ENCODE measurements at regions not wholly inside any gene's neighbourhood (a gene's known extent, or its start where the extent isn't known, plus 50 kb on each side); places are given as distances from the start of the nearest gene placed in this dataset.

DNA sequence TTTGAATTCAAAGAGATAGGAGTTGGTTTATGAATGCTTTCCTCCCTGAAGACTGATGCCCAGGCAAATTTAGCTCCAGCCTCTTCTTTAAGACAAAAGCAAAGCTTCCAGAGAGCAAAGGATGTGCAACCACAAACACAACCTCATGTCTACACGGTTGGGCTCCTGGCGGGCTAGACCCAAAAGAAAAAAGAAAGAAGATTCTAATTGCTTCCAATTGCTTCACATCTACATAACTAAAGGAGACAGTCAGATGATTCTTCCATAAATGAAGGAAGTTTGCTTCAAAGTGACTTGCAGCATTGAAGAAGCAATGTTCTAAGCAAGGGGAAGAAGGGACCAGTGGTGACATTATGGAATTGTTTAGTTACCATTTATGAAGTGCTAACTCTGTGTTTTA, 1603.0 kb upstream of the TENM3 start:
- Histone ChIP-seq H3K4me1 (ENCODE audit: insufficient read depth, low read length) (no peaks in the 10 kb centered on the region), H3K27me3 (ENCODE audit: insufficient read depth, low read length) (no peaks in the 10 kb centered on the region), H3K4me3 (ENCODE audit: low read length) (no peak overlapping the region), H3K9me3 (ENCODE audit: low read depth, low read length) (no peaks in the 10 kb centered on the region)

DNA sequence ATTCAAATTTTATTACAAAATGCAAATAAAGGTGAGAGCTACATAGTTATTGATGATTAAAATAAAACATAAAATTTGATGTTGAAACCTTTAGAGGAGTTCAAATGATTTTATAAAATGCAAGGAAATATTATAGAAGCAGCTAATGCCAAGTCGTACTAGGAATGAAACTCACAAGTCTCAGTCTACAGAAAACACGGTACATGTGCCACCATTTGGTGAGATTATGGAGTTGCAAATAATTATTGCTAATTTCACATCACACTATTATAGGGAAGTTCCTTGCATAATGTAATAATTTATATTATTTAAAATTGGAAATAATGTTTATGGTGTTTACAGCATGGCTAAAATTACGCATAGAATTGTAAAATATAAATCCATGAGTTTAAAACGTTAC, 1601.7 kb upstream of the TENM3 start:
- H3K27me3 ChIP-seq (ENCODE audit: insufficient read depth, low read length), result no peaks in the 10 kb centered on the region
- no peaks in the 10 kb centered on the region for H3K4me1 ChIP-seq (ENCODE audit: insufficient read depth, low read length)
- no peak overlapping the region for H3K4me3 ChIP-seq (ENCODE audit: low read length)
- H3K9me3 ChIP-seq (ENCODE audit: low read depth, low read length), result no peaks in the 10 kb centered on the region

DNA sequence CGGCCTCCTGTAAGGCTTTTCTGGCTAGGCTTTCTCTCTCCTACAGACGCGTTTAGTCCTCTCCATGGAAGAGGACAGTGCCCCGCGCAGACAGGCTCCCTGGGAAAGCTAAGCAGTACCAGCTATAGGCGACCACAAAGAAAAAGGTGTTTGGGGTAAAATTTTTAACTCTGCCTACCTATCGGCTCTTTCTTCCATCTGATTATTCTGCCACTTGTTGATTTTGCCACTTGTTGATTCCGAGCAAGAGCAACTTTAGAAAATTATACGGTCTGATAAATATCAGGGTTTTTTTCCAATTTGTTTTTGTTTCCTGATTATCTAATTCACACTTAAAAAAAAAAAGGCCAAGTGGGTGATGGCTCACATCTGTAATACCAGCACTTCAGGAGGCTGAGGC, 1600.5 kb upstream of the TENM3 start:
- Histone ChIP-seq H3K9me3 (ENCODE audit: low read depth, low read length) (no peaks in the 10 kb centered on the region), H3K27me3 (ENCODE audit: insufficient read depth, low read length) (no peaks in the 10 kb centered on the region), H3K4me3 (ENCODE audit: low read length) (no peak overlapping the region), H3K4me1 (ENCODE audit: insufficient read depth, low read length) (no peaks in the 10 kb centered on the region)

DNA sequence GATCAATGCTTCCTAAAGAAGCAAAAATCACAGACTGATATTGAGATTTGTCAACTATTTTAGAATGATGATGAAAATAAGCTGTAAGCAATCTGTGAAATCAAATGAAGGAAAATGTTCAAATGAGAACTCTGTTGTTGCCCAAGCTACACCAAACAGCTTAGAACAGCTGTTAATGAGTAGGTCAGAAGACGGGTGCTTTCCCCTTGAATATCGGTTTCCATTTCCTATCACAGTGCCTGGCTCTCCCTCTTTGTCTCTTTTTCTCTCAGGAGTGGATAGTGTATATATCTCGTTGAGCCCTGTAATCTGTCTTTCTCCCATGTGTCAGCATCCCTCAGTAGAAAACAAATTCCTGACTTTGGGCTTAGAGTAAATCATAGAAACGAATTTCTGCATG, 1592.9 kb upstream of the TENM3 start:
- Histone ChIP-seq H3K4me1 (ENCODE audit: insufficient read depth, low read length) (no peaks in the 10 kb centered on the region), H3K27me3 (ENCODE audit: insufficient read depth, low read length) (no peaks in the 10 kb centered on the region), H3K4me3 (ENCODE audit: low read length) (no peak overlapping the region), H3K9me3 (ENCODE audit: low read depth, low read length) (no peaks in the 10 kb centered on the region)

DNA sequence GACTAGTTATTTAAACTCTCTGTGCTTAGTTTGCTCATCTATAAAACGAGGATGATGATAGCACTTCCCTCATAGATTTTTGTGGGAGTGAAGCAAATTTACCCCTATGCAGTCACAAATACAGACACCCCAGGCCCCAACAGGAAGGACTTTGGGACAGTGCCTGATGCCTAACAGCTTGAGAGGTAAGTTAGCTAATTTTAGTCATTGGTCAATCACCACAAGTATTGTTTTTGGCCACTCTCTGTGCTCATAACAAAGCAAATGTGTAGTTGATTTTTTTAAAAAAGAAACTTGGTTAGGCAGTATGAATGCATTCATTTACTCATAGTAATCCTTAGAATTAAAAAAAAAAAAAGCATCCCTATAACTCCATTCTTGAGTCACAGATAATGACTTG, 1590.7 kb upstream of the TENM3 start:
- Histone ChIP-seq H3K4me1 (ENCODE audit: insufficient read depth, low read length) (no peaks in the 10 kb centered on the region), H3K27me3 (ENCODE audit: insufficient read depth, low read length) (no peaks in the 10 kb centered on the region), H3K9me3 (ENCODE audit: low read depth, low read length) (no peaks in the 10 kb centered on the region), H3K4me3 (ENCODE audit: low read length) (no peak overlapping the region)

DNA sequence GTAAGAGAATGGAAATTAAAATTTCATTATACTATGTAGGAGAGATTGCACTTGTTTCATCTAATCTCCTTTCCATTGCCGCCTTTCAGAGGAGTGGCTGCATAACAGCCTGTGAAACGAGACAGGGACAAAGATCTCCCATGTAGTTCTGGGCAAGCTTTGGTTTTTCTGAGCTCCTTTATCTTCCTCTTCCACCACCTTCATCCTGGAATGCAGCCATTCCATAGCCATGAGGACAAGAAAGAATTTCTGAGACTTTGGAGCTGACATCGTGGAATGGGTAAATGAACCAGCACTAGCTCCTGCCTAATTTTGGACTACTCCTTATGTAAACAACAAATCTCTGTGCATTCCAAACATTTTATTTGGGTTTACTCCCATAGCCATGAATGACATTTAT, 1587.3 kb upstream of the TENM3 start:
- no peaks in the 10 kb centered on the region for H3K9me3 ChIP-seq (ENCODE audit: low read depth, low read length)
- H3K27me3 ChIP-seq (ENCODE audit: insufficient read depth, low read length), result no peaks in the 10 kb centered on the region
- no peaks in the 10 kb centered on the region for H3K4me1 ChIP-seq (ENCODE audit: insufficient read depth, low read length)
- H3K4me3 ChIP-seq (ENCODE audit: low read length), result no peak overlapping the region

DNA sequence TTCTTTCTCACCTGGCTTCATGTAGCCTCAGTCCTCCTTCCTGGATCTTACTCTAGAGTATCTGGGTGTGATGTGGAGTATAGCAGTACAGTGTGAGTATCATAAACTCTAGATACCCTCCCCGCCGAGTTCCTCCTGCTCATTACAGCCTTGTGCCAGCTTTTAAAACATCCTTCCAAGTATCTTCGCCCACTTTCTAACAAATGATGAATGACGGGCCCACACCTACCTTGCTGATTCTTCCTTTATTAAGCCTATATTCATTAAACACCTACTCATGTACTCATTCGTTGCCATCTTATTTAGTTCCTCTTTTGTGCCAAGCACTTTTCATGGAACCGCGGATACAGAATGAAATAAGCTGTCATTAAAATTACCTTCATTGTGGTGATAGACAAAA, 1585.3 kb upstream of the TENM3 start:
- no peaks in the 10 kb centered on the region for H3K4me1 ChIP-seq (ENCODE audit: insufficient read depth, low read length)
- H3K27me3 ChIP-seq (ENCODE audit: insufficient read depth, low read length), result no peaks in the 10 kb centered on the region
- no peak overlapping the region for H3K4me3 ChIP-seq (ENCODE audit: low read length)
- H3K9me3 ChIP-seq (ENCODE audit: low read depth, low read length), result no peaks in the 10 kb centered on the region

DNA sequence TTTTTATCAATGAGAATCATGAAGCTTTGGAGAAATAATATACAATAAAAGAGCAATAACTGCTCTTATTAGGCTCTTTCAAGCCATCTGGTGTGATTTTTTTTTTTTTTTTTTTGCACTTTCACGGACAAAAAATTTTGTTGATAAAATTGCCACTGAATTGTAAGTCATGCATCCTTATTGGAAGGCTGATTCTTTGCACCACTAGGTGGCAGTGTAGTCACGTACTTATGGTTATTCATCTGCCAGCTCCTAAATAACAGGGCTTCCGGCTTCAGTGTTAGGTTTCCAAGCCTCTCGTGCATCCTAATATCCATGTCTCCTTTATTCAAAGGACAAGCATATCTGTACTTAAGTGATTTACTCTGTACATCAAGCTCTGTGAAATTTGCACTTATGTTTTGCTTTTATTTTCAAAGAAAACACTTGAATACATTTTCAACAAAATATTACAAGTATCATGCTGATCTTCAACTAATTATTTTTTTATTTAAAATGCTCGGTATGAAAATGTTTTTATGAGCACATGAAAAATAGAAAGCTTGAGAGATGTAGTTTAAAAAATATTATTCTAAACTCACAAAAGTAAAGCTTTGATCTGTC, 1578.3 kb upstream of the TENM3 start:
- no peak overlapping the region for H3K4me3 ChIP-seq (ENCODE audit: low read length)
- H3K27me3 ChIP-seq (ENCODE audit: insufficient read depth, low read length), result no peaks in the 10 kb centered on the region
- no peaks in the 10 kb centered on the region for H3K9me3 ChIP-seq (ENCODE audit: low read depth, low read length)
- H3K4me1 ChIP-seq (ENCODE audit: insufficient read depth, low read length), result no peaks in the 10 kb centered on the region

DNA sequence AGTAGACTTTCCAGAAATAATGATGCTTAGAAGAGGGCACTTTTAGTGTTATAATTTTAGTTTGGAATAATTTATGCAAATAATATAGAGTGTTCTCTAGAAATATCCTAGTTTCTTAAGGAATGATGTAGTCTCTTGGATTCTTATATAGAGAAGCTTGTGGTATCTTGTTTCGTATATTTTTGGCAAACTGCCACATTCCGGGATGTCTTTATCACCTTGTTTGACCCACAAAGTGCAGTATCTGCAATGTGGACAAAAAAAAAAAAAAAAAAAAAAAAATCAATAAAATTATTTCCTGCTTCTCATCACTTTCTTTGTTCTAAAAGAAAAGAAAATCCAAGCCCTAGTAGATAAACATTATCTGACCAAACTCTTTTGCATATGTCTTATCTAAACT, 1577.7 kb upstream of the TENM3 start:
- no peaks in the 10 kb centered on the region for H3K27me3 ChIP-seq (ENCODE audit: insufficient read depth, low read length)

DNA sequence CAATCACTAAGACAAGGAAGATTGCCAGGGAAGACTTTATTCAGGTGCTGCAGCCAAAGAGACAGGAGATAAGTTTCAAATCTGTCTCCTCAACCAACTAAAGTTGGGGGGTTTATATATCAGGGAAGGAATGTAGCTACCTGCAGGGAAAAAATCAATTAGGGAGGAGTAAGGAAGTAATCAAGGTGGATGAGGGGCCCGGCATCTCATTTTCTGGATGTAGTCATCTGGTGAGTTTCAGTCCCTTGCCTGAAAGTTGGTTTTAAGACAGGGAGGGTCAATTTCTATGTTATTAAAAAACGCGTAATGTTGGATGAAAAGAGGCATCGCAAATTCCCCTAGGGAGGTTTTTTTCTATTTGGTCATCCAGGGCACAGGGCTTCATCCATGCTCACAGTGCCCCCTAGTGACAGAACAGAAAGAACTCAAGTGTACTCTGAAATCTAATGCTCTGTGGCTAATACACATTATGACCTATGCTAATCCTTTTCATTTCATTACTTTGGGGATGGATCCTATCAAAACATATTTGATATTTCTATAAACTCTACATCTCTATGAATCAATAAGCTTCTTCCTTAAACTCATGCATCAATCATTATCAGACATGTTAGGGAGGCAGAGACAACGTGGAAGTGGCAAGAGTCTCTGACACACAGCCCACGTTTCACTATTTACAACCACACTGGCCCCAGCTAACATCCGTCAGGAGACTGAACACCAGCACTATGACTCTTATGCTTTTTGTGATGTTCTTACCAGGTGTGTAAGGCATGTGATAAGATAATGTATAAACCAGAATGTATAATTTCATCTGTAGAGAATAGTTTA, 1577.0 kb upstream of the TENM3 start:
- Histone ChIP-seq H3K27me3 (ENCODE audit: insufficient read depth, low read length) (no peaks in the 10 kb centered on the region), H3K4me1 (ENCODE audit: insufficient read depth, low read length) (no peaks in the 10 kb centered on the region), H3K4me3 (ENCODE audit: low read length) (no peak overlapping the region), H3K9me3 (ENCODE audit: low read depth, low read length) (no peaks in the 10 kb centered on the region)

More for the DNA sequence above, 1577.7 kb upstream of the TENM3 start:
- Histone ChIP-seq H3K4me3 (ENCODE audit: low read length) (no peak overlapping the region), H3K9me3 (ENCODE audit: low read depth, low read length) (no peaks in the 10 kb centered on the region), H3K4me1 (ENCODE audit: insufficient read depth, low read length) (no peaks in the 10 kb centered on the region)

DNA sequence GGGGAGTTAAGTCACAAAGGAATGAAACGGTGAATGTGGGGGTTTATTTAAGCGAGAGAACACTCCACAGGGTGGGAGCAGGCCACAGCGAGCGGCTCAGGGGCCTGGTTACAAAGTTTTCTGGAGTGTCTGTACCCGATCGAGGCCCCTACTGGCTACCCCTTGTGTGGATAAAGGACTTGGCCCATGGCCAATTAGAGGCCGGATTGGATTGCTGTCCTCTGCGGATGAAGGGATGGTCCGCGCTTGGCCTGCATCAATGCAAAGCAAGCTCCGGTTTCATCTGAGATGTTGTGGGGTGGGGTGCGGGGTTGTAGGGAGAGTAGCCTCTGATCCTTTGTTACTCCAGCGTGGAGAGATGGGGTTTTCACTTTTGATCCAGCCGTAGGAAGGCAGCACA, 1574.5 kb upstream of the TENM3 start:
- H3K27me3 ChIP-seq (ENCODE audit: insufficient read depth, low read length), result no peaks in the 10 kb centered on the region
- H3K9me3 ChIP-seq (ENCODE audit: low read depth, low read length), result no peaks in the 10 kb centered on the region
- no peaks in the 10 kb centered on the region for H3K4me1 ChIP-seq (ENCODE audit: insufficient read depth, low read length)
- H3K4me3 ChIP-seq (ENCODE audit: low read length), result no peak overlapping the region

DNA sequence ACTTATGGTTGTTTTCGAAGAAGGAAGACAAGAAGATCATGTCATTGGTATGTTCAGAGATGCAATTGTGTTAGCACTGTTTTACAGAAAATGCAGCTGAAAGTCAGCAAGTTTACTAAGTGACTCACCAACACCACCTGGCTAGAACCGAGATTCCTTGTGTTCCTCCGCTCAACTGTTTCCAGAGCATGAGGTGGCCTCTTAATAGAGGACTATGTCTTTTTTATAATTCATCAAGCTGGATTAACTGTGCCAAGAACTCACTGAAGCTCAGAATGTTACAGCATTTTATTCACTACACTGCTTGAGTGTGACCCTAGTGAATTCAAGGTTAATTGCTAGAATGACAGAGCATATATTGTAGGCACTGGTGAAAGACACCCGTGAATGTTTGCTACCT, 1573.5 kb upstream of the TENM3 start:
- Histone ChIP-seq H3K9me3 (ENCODE audit: low read depth, low read length) (no peaks in the 10 kb centered on the region), H3K4me3 (ENCODE audit: low read length) (no peak overlapping the region)

DNA sequence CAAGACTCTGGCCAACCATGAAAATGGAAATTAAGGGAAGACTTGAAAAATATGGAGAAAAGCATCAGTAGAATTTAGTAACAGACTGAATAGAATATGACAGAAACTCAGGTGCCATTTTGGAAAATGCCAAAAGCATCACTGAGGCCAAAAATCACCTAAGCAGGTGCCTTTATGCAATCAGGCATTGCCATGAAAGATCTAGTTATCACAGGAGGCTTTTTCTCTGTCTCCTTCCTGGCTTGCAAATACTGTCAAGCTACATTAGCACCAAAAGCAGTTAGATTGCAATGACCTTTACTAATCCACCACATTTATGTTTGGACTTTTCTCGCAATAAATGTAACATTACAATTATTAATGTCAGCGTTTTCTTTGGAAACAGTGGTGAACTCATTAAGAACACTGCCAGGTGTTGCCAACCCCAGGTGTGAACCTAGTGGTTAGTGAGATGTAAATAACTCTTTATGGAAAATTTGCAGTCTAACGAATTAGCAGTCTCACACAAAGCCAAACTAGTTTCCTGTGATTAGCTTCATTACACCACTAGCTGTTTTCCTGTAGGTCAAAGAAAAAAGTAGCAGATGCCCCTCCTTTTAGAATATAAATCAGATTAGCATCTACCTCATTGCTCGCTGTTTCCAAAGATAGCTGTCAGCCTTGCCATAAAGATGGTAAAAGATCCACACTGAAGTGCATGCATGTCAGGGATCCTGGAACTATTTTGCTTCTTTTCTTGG, 1568.4 kb upstream of the TENM3 start:
- Histone ChIP-seq H3K4me1 (ENCODE audit: insufficient read depth, low read length) (no peaks in the 10 kb centered on the region), H3K27me3 (ENCODE audit: insufficient read depth, low read length) (no peaks in the 10 kb centered on the region), H3K9me3 (ENCODE audit: low read depth, low read length) (no peaks in the 10 kb centered on the region), H3K4me3 (ENCODE audit: low read length) (no peak overlapping the region)

More for the DNA sequence above, 1573.5 kb upstream of the TENM3 start:
- no peaks in the 10 kb centered on the region for H3K4me1 ChIP-seq (ENCODE audit: insufficient read depth, low read length)
- no peaks in the 10 kb centered on the region for H3K27me3 ChIP-seq (ENCODE audit: insufficient read depth, low read length)

DNA sequence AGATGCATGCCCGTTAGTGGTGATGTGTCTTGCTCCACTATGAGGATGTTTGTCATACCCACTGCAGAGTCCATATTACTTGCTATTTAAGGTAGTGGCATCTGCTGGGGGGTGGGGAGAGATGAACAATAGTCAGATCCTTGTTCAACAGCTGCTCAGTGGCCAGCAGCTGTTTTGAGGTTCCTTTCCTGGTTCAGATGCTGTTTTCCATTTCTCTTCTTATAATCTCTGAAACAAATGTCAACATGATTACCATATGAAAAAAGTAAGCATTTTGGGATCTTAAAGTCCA, 1567.9 kb upstream of the TENM3 start:
- Histone ChIP-seq H3K9me3 (ENCODE audit: low read depth, low read length) (no peaks in the 10 kb centered on the region), H3K4me3 (ENCODE audit: low read length) (no peak overlapping the region), H3K27me3 (ENCODE audit: insufficient read depth, low read length) (no peaks in the 10 kb centered on the region), H3K4me1 (ENCODE audit: insufficient read depth, low read length) (no peaks in the 10 kb centered on the region)

DNA sequence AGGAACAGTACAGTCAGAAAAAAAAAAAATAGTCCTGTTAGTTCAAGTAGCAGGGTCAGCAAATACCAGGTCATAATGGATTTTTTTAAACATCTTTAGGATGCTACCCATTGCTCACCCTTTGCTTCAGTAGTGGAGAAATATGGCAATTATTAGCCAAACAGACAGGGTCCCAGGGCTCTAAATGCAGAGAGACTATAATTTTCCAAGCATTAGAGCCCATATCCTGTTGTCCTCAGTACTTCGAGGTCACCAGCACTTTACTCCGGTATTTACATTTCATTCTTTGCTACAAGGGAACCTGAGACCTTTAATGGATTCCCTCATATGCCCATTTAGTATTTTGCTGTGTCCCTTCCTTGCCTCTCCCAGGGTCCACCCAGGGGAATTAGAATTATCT, 1562.9 kb upstream of the TENM3 start:
- no peaks in the 10 kb centered on the region for H3K27me3 ChIP-seq (ENCODE audit: insufficient read depth, low read length)
- H3K4me3 ChIP-seq (ENCODE audit: low read length), result no peak overlapping the region
- H3K4me1 ChIP-seq (ENCODE audit: insufficient read depth, low read length), result no peaks in the 10 kb centered on the region
- no peaks in the 10 kb centered on the region for H3K9me3 ChIP-seq (ENCODE audit: low read depth, low read length)

DNA sequence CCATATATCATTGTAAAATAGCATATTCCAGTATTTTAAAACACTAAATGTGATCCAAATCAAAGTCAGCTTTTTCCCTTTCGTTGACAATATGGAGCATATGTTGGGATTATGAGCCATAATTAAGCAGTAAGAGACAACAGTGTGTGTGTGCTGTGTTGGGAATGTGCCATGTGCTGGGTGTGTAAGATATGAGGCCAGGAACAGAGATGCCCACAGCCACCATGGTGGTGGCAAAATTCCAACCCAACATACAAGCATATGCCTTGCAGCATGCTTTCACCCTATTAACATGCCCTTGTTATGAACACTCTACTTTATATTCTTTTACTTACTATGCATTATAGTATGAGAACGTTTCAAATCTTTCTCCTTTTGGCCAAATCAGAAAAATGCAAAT, 1560.4 kb upstream of the TENM3 start:
- Histone ChIP-seq H3K27me3 (ENCODE audit: insufficient read depth, low read length) (no peaks in the 10 kb centered on the region), H3K4me1 (ENCODE audit: insufficient read depth, low read length) (no peaks in the 10 kb centered on the region), H3K9me3 (ENCODE audit: low read depth, low read length) (no peaks in the 10 kb centered on the region), H3K4me3 (ENCODE audit: low read length) (no peak overlapping the region)
